K562 (cell line): ENCODE measurements at regions not wholly inside any gene's neighbourhood (a gene's known extent, or its start where the extent isn't known, plus 50 kb on each side); places are given as distances from the start of the nearest gene placed in this dataset.

ENCODE experiments used
- CTCF ChIP-seq, 3 experiments: IDR thresholded peaks in 2 of 3; conservative IDR thresholded peaks in 1 of 3; 2 replicates each; pipeline ENCODE4 v1.5.1; 2011 to 2012; ENCODE audit warnings: low read length in 3 of 3, mild to moderate bottlenecking in 3 of 3, control low read depth in 2 of 3, improper control_type of control experiment in 1 of 3, inconsistent platforms in 1 of 3, low read depth in 1 of 3, mixed read lengths in 1 of 3, moderate library complexity in 1 of 3; ENCODE audit not compliant: insufficient read depth in 2 of 3
- POLR2AphosphoS2 ChIP-seq: IDR thresholded peaks from 2 replicates; pipeline ENCODE4 v1.6.1; 2012; ENCODE audit warnings: low read length, improper control_type of control experiment
- XRCC5 ChIP-seq: fragments of 200-400 bp; formaldehyde crosslinking; IDR thresholded peaks from 2 replicates; pipeline ENCODE4 v1.6.1; 2017; ENCODE audit warnings: low read depth, mild to moderate bottlenecking, low read length
- YY1 ChIP-seq, 3 experiments: IDR thresholded peaks; 2 replicates each; pipeline ENCODE4 v1.6.1; 2011; ENCODE audit warnings: low read length in 2 of 3, mild to moderate bottlenecking in 2 of 3, moderate library complexity in 2 of 3, borderline replicate concordance in 1 of 3, control low read depth in 1 of 3, low read depth in 1 of 3; ENCODE audit not compliant: insufficient read depth in 3 of 3, insufficient replicate concordance in 2 of 3, control insufficient read depth in 1 of 3, insufficient read length in 1 of 3; ENCODE audit errors: extremely low read depth in 1 of 3
- ZKSCAN1 ChIP-seq: fragments of 150-350 bp; IDR thresholded peaks from 2 replicates; pipeline ENCODE4 v1.6.1; 2016; ENCODE audit warnings: low read depth, low read length
- ZNF76 ChIP-seq: fragments of 250-450 bp; sonication (Bioruptor Pico); IDR thresholded peaks from 2 replicates; pipeline ENCODE4 v1.4.0; 2020; ENCODE audit warnings: mild to moderate bottlenecking, moderate library complexity, borderline replicate concordance
- ZNF79 ChIP-seq: fragments of 250-450 bp; sonication (Bioruptor Pico); IDR thresholded peaks from 2 replicates; pipeline ENCODE4 v1.4.0; 2020; ENCODE audit warnings: low read depth, mild to moderate bottlenecking, moderate library complexity
- TF ChIP-seq, protein P1 (sequence below): fragments of 150-350 bp; IDR thresholded peaks from 2 replicates; pipeline ENCODE4 v1.6.1; 2014; ENCODE audit warnings: low read depth, mild to moderate bottlenecking, low read length, borderline replicate concordance

DNA sequence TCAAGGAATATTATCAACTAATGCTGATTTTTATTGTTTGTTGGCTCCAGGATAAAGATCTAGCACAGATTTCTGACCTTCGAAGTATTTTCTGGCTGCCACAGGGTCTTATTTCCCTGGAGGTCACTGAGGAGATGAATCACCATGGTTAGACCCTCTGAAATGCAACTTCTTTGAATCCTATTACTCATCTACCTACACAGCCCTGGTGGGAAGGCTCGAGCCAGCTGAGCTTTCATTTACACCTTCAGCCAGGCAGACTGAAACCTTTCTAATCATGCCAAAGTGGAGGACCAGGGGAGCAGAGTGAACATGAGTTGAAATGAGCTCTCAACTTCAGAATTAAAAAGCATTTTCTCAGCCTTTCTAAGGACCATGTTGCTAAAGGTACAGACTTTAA lies 130.5 kb downstream of the SMIM20 start:
- TF ChIP-seq POLR2AphosphoS2 (no peak), XRCC5 (no peak), CTCF (IDR thresholded peaks at IDR 0.05 in 2 of 3, conservative IDR thresholded peaks at IDR 0.05 in 1 of 3; ENCODE audit: insufficient read depth in 2 of 3, low read depth in 1 of 3, low read length in 3 of 3) (no peak), YY1 (IDR thresholded peaks at IDR 0.05; ENCODE audit: borderline replicate concordance in 1 of 3, control insufficient read depth in 1 of 3, extremely low read depth in 1 of 3, insufficient read depth in 3 of 3, insufficient read length in 1 of 3, insufficient replicate concordance in 2 of 3, low read depth in 1 of 3, low read length in 2 of 3) (no peak), ZKSCAN1 (no peak), ZNF76 (no peak), ZNF79 (no peak)
- TF ChIP-seq, protein P1, sequence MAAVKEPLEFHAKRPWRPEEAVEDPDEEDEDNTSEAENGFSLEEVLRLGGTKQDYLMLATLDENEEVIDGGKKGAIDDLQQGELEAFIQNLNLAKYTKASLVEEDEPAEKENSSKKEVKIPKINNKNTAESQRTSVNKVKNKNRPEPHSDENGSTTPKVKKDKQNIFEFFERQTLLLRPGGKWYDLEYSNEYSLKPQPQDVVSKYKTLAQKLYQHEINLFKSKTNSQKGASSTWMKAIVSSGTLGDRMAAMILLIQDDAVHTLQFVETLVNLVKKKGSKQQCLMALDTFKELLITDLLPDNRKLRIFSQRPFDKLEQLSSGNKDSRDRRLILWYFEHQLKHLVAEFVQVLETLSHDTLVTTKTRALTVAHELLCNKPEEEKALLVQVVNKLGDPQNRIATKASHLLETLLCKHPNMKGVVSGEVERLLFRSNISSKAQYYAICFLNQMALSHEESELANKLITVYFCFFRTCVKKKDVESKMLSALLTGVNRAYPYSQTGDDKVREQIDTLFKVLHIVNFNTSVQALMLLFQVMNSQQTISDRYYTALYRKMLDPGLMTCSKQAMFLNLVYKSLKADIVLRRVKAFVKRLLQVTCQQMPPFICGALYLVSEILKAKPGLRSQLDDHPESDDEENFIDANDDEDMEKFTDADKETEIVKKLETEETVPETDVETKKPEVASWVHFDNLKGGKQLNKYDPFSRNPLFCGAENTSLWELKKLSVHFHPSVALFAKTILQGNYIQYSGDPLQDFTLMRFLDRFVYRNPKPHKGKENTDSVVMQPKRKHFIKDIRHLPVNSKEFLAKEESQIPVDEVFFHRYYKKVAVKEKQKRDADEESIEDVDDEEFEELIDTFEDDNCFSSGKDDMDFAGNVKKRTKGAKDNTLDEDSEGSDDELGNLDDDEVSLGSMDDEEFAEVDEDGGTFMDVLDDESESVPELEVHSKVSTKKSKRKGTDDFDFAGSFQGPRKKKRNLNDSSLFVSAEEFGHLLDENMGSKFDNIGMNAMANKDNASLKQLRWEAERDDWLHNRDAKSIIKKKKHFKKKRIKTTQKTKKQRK: no peak
